ENCODE measurements at regions not wholly inside any gene's neighbourhood (a gene's known extent, or its start where the extent isn't known, plus 50 kb on each side); places are given as distances from the start of the nearest gene placed in this dataset.
"Not testable (repeated sequence)": the region's sequence is repeated elsewhere in the genome, so short reads cannot be mapped to it uniquely, and the experiment has no call there.

DNA sequence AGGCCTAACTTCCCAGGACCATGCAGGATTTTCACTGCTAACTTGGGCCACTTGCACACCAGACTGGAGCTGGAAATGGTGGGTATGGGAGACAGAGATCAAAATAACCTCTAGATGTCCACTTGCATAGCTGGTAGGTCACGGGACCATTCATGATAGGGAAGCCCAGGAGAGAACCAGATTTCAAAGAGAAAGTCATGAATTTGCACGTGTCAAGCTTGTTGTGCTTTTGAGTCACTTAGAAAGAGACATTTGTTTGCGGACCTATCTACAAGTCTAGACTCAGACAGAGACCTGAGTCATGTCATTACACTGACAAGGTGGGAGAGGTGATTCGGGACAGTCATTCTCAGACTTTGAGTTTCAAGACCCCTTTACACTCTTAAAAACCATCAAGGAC, 704.1 kb downstream of the DTWD2 start:
- TF ChIP-seq POLR2A (IDR thresholded peaks at IDR 0.05; ENCODE audit: low read length); GATA1 (IDR thresholded peaks at IDR 0.05; ENCODE audit: low read depth, low read length): not testable (repeated sequence)
